Motor neuron (in vitro differentiated cells): ENCODE measurements at regions not wholly inside any gene's neighbourhood (a gene's known extent, or its start where the extent isn't known, plus 50 kb on each side); places are given as distances from the start of the nearest gene placed in this dataset.
A peak's percentile ranks its signal among the peaks of the same experiment; 100 is the strongest.

ENCODE experiments used
- ATAC-seq, 8 experiments: fragments of 200-7000 bp; cut with Tn5 transposase; replicated peaks in 6 of 8; 2 replicates each; pipeline ENCODE4 v1.8.0; 2021; ENCODE audit warnings: mild to moderate bottlenecking in 8 of 8, moderate library complexity in 8 of 8
- H3K27ac ChIP-seq, 2 donors: fragments of 250-450 bp; sonication (Bioruptor Pico); 2 replicates each; pipeline ENCODE4 v1.9.0; 2021; ENCODE audit warnings: antibody characterized with exemption in 2 of 2, mild to moderate bottlenecking in 2 of 2, moderate library complexity in 1 of 2
- H3K4me1 ChIP-seq, 2 donors: fragments of 250-450 bp; sonication (Bioruptor Pico); replicated peaks in 1 of 2; 2 replicates each; pipeline ENCODE4 v1.6.1; 2021; ENCODE audit warnings: antibody characterized with exemption in 2 of 2, mild to moderate bottlenecking in 2 of 2, moderate library complexity in 1 of 2
- H3K4me3 ChIP-seq, 5 donors: fragments of 250-450 bp; sonication (Bioruptor Pico); 2 replicates each; pipeline ENCODE4 v1.9.0; 2021; ENCODE audit warnings: antibody characterized with exemption in 5 of 5, mild to moderate bottlenecking in 5 of 5, moderate library complexity in 4 of 5
- WGBS, 10 experiments: fragments of 450-650 bp; shearing (Covaris generic); methylation state at CpG; one replicate each; pipeline ENCODE4 v1.0.0; 2022; 5-methylcytosine and 5-hydroxymethylcytosine counted together
- in situ Hi-C, 9 experiments: fragments of 400-800 bp; cut with MboI; loops; one replicate each; pipeline ENCODE4 v1.15.0; 2021; ENCODE audit warnings: low sequenced_read_pairs in 9 of 9, low pct_unique_long_range_greater_than_20kb in 2 of 9; ENCODE audit not compliant: unreplicated experiment in 9 of 9

DNA sequence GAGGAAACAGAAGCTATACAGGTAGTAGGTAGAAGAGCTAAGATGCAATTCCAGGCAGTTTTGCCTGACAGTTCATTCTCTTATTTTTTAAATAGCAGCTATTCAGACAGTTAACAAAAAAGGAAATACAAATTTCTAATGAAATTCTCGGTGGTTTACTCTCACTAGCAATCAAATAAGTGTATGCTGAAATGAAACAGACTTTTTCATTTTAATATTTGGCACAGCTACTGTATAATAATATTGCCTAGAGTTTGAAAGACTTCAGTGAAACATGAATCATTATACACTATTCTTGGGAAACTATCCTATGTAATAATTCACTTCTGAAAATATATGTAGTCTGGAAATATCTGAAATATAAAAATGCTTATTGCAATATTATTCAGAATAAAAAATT lies 463.2 kb upstream of the AGTR1 start:
- Histone ChIP-seq H3K4me3 (no peak overlapping the region), H3K4me1 (no peaks in the 10 kb centered on the region), H3K27ac (no peak overlapping the region)
- 0 to 50% (median 7%) methylated on average over 1 of the region's 1 CpG; no CpG with 5 or more reads in 1 of the 10 experiments for WGBS, 10 experiments
- no peak for ATAC-seq
- in situ Hi-C loops, result no loop called here

- no peak for ATAC-seq
- H3K4me3 ChIP-seq, result no peak overlapping the region
- in situ Hi-C loops, result no loop called here
- no peak overlapping the region for H3K27ac ChIP-seq
- WGBS, 10 experiments, result 67 to 100% (median 82%) methylated on average over 1 to 3 of the region's 3 CpGs; no CpG with 5 or more reads in 1 of the 10 experiments
- no peaks in the 10 kb centered on the region for H3K4me1 ChIP-seq
Observed at GRCh38 chr3:148235566-148235965, 462.1 kb upstream of the AGTR1 start.

DNA sequence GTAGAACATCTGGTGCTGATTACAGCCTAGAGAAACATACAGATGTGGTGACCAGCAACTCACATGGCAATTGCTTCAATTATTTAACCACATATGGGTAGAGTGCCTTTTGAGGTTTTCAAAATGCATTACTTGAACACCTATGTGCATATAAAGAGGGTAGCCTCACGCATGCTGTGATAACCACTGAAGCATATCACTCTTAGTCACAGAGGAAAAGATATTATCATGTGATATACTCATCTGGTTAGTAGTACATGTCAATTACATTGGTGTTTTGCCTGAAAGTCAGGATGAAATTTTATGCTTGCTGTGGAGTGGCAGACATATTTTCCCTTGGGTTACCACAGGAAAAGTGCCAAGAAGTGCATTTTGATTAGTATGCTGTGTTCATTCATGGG lies 459.3 kb upstream of the AGTR1 start:
- 17 to 100% (median 58%) methylated on average over 1 of the region's 1 CpG; no CpG with 5 or more reads in 6 of the 10 experiments for WGBS, 10 experiments
- Histone ChIP-seq H3K27ac (no peak overlapping the region), H3K4me3 (no peak overlapping the region), H3K4me1 (no peaks in the 10 kb centered on the region)
- ATAC-seq, result peak in 2 of 8 experiments; percentile 67 to 76
- in situ Hi-C loops, result no loop called here

DNA sequence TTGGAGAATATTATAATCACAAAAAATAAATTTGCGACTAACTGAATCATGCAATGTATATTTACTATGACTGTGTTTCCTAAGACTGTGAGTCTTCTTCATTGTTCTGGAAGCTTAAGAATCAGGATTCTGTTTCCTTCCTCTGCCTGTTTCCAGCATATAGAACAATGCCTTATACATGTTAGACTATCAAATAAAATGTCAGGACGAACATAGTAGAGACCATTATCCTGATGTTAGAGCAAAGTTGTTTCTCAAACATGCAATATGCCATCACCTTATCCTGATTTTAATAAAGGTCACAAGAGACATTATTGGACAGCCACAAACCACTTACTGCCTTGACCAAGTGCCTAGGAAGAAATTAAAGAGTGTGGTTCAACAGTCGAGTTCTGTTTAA lies 457.4 kb upstream of the AGTR1 start:
- in situ Hi-C loops, result no loop called here
- Histone ChIP-seq H3K4me3 (no peak overlapping the region), H3K27ac (no peak overlapping the region), H3K4me1 (no peaks in the 10 kb centered on the region)
- WGBS, 10 experiments, result 65 to 100% (median 91%) methylated on average over 1 to 3 of the region's 3 CpGs
- no peak for ATAC-seq

- Histone ChIP-seq H3K27ac (no peak overlapping the region), H3K4me1 (no peaks in the 10 kb centered on the region), H3K4me3 (no peak overlapping the region)
- 0 to 100% (median 81%) methylated on average over 1 of the region's 1 CpG; no CpG with 5 or more reads in 4 of the 10 experiments for WGBS, 10 experiments
- in situ Hi-C loops, result no loop called here
- ATAC-seq, result peak in 1 of 8 experiments; percentile 18
Observed at GRCh38 chr3:148243609-148244008, 454.1 kb upstream of the AGTR1 start.

DNA sequence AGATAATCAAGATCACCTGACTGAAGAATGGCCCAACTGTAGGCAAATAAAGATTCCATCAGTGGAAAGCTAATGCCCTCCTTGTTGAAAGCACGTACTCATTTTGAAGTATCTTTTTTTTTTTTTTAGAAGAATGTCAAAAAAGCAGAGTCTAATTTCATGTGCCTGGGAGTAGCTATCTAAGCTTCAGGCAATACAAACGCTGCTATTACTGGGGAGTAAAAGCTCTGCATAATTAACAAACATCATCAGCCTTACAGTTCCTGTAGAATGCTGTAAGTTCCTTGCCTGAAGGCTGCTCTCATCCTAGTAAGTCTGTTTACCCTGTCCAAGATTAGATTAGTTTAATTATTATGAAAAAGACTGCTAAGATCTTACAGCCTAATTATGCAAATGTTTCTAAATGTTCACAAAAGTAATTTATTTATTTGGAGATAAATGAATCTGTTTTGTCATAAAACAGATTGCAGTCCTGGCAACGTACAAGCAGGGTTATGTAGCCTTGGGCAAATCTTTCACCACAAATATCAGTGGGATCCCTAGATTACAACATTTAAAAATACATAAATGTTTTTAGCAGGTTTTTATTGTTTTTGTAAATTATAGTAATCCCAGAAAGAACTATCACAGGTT lies 451.3 kb upstream of the AGTR1 start:
- Histone ChIP-seq H3K4me3 (no peak overlapping the region), H3K4me1 (no peaks in the 10 kb centered on the region), H3K27ac (no peak overlapping the region)
- in situ Hi-C loops, result no loop called here
- whole genome bisulfite sequencing, 10 experiments, result 3 to 83% (median 70%) methylated on average over 2 to 3 of the region's 3 CpGs; no CpG with 5 or more reads in 1 of the 10 experiments
- ATAC-seq, result peak in 3 of 8 experiments; percentile 70 to 90 (median 80)

DNA sequence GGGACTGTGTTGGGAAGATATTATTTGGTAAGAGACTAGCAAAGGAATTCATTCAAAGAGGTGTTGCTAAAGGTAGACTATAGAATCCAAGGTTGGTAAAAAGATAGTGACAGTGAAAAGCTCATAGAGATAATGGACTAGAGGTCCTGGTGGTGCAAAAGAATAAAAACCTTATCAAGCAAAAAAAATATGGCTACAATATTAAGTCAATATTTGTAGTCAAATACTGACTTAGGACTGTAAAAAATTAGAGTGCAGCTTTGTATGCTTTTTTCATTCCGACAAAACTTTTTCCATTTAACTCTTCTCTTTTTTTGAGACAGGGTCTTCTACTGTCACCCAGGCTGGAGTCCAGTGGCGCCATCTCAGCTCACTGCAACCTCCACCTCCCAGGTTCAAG lies 444.0 kb upstream of the AGTR1 start:
- no peak overlapping the region for H3K4me3 ChIP-seq
- 0 to 100% (median 81%) methylated on average over 1 to 2 of the region's 2 CpGs; no CpG with 5 or more reads in 2 of the 10 experiments for WGBS, 10 experiments
- H3K4me1 ChIP-seq, result no peaks in the 10 kb centered on the region
- in situ Hi-C loops, result no loop called here
- no peak for ATAC-seq
- no peak overlapping the region for H3K27ac ChIP-seq

GRCh38 chr3:148254402-148254801 lies 443.3 kb upstream of the AGTR1 start:
- H3K27ac ChIP-seq, result no peak overlapping the region
- no peak for ATAC-seq
- 57 to 100% (median 88%) methylated on average over 1 to 2 of the region's 2 CpGs; no CpG with 5 or more reads in 2 of the 10 experiments for WGBS, 10 experiments
- no peaks in the 10 kb centered on the region for H3K4me1 ChIP-seq
- in situ Hi-C loops, result no loop called here
- H3K4me3 ChIP-seq, result no peak overlapping the region

DNA sequence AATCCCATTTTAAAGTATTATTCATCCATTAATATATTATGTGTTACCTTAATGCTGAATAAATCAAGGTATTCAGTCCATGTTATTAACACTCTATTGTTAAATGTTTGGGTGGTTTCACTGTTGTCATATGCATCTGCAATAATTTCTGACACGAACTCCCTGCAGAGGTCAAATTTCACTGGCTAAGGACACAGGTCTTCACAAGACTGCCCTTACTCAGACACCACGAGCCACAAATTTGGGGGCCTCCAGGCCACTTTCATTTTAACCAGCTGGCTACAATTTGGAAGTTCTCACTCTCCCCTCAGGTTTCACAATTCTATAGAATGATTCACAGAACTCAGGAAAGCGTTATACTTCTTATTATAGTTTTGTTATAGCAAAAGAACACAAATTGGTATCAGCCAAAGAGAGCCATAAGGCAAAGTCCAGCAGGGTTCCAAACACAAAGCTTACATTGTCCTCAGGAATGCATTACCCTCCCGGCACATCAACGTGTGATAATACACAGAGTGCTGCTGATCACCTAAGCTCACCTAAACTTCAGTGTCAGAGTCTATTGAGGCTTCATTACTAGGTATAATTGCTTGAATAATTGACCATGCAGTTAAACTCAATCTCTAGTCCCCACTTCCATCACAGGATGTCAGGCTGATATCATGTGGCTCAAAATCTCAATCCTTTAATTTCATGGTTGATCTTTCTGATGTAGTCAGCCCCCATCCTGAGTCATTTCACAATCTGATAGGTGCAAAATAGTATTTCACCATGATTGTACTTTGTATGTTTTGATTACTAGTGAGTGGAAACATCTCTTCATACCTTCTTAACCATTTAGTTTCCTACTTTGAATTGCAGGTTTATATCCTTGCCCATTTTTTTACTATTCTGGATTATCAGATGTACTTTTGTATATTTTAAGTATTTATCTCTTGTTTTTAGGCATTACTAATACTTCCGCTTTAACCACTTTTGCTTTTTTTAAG lies 441.4 kb upstream of the AGTR1 start:
- no peak for ATAC-seq
- 68 to 100% (median 97%) methylated on average over 1 to 6 of the region's 6 CpGs; no CpG with 5 or more reads in 1 of the 10 experiments for WGBS, 10 experiments

DNA sequence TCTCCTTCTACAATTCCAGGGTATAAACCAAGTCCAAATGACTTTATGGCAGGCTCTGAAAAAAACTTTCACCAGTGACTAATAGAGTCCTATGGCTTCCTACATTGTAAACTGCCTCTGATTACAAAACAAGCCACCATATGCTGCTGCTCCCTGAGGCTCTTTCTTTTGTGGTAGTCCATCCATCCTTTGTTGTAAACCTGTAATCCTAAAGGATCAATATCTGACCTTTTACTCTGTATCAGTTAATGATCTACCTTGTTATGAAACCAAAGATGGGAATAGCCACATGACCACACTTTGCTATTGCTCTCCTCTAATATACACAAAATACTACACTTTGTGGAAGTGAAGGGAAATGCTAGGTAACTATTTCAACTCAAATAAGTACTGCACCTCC lies 434.7 kb upstream of the AGTR1 start:
- H3K4me1 ChIP-seq, result peaks cover 0 to 16% of the 10 kb centered on the region in 2 donors
- H3K4me3 ChIP-seq, result no peak overlapping the region
- no peak for ATAC-seq
- no peak overlapping the region for H3K27ac ChIP-seq
- in situ Hi-C loops, result no loop called here

More for the DNA sequence above, 441.4 kb upstream of the AGTR1 start:
- no peak overlapping the region for H3K4me3 ChIP-seq
- in situ Hi-C loops, result no loop called here
- H3K27ac ChIP-seq, result no peak overlapping the region
- H3K4me1 ChIP-seq, result no peaks in the 10 kb centered on the region

- WGBS, 10 experiments, result 33 to 100% (median 58%) methylated on average over 2 to 3 of the region's 3 CpGs; no CpG with 5 or more reads in 1 of the 10 experiments
- peak in 5 of 8 experiments; percentile 27 to 76 (median 65) for ATAC-seq
- in situ Hi-C loops, result no loop called here
- Histone ChIP-seq H3K4me1 (peaks cover 0 to 16% of the 10 kb centered on the region in 2 donors), H3K27ac (no peak overlapping the region), H3K4me3 (no peak overlapping the region)
Observed at GRCh38 chr3:148265841-148266240, 431.9 kb upstream of the AGTR1 start.

DNA sequence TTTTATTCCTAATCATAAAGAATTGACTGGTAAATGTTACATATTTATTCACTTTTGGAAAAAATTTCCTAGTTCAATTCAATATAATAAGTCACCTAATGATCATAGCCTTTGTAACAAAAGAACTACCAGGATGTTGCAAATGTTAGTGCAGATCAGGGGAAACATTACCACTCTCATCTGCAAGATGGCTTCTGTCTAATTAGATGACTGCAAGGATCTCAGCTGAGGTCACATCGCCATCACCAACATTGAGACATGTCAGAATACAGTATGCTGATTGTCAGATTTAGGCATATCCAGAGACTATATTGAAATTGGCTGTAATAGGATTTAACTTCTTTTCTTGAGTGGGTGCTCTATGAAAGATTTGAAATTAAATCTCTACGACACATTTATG lies 431.4 kb upstream of the AGTR1 start:
- in situ Hi-C loops, result no loop called here
- WGBS, 10 experiments, result 83 to 100% (median 95%) methylated on average over 1 to 2 of the region's 2 CpGs; no CpG with 5 or more reads in 2 of the 10 experiments
- Histone ChIP-seq H3K4me1 (peaks cover 0 to 16% of the 10 kb centered on the region in 2 donors), H3K27ac (no peak overlapping the region), H3K4me3 (no peak overlapping the region)
- peak in 3 of 8 experiments; percentile 29 to 78 (median 65) for ATAC-seq

DNA sequence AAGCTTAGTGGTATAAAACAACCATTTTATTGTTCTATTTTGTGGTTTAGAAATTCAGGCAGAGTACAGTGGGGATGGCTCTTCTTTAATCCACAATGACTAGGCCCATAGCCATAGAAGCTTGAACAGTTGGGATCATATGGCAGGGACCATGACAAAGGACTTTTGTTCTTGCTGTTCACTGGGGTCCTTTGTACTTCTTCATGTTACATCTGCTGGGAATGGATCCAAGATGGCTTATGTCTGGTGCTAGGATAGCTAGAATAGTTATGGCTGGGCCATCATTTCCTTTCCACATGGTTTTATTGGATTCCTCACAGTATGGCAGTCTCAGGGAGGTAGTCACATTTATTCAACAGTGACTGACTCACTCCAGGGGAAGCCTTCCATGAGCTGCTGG lies 427.9 kb upstream of the AGTR1 start:
- Histone ChIP-seq H3K4me1 (peaks cover 0 to 16% of the 10 kb centered on the region in 2 donors), H3K4me3 (no peak overlapping the region), H3K27ac (no peak overlapping the region)
- in situ Hi-C loops, result no loop called here
- no peak for ATAC-seq
